ENCODE measurements at regions not wholly inside any gene's neighbourhood (a gene's known extent, or its start where the extent isn't known, plus 50 kb on each side); places are given as distances from the start of the nearest gene placed in this dataset.

GRCh38 chr11:25197515-25197914 is 700.7 kb downstream of the LUZP2 start:
- H3K27me3 ChIP-seq (ENCODE audit: control insufficient read depth, insufficient read depth, low read length) = no peaks in the 10 kb centered on the region
- Mint-ChIP-seq H3K4me1 (no peaks in the 10 kb centered on the region), H3K9me3 (peaks cover 7 to 16% of the 10 kb centered on the region in 2 donors), H3K36me3 (no peaks in the 10 kb centered on the region), H3K27ac (no peak overlapping the region), H3K27me3 (ENCODE audit: low read depth in 2 of 2) (no peaks in the 10 kb centered on the region), H3K4me3 (no peak overlapping the region)
- H3K27ac ChIP-seq (ENCODE audit: low read length) = no peak overlapping the region
- H3K4me1 ChIP-seq (ENCODE audit: control insufficient read depth, insufficient read depth, low read length) = no peaks in the 10 kb centered on the region
- no peaks in the 10 kb centered on the region for H3K36me3 ChIP-seq (ENCODE audit: control insufficient read depth, insufficient read depth, low read length)
- no peaks in the 10 kb centered on the region for H3K9me3 ChIP-seq (ENCODE audit: control insufficient read depth, insufficient read depth, low read length)
- ATAC-seq = no peak
- 88% methylated on average over 1 of the region's 3 CpGs for WGBS (ENCODE audit: insufficient coverage)
- DNase-seq = no peak
- intact Hi-C loops (cut with micrococcal nuclease) = no loop called here
- no peak overlapping the region for H3K4me3 ChIP-seq (ENCODE audit: low read length)
- no peak for TF ChIP-seq CTCF (IDR thresholded peaks at IDR 0.05)

GRCh38 chr11:25198704-25199103 is 701.9 kb downstream of the LUZP2 start:
- no peaks in the 10 kb centered on the region for H3K4me1 Mint-ChIP-seq
- no peaks in the 10 kb centered on the region for H3K27me3 Mint-ChIP-seq (ENCODE audit: low read depth in 2 of 2)
- peaks cover 10 to 19% of the 10 kb centered on the region in 2 donors for H3K9me3 Mint-ChIP-seq
- no peak for TF ChIP-seq CTCF (IDR thresholded peaks at IDR 0.05)
- ATAC-seq = no peak
- Histone ChIP-seq H3K36me3 (ENCODE audit: control insufficient read depth, insufficient read depth, low read length) (no peaks in the 10 kb centered on the region), H3K4me1 (ENCODE audit: control insufficient read depth, insufficient read depth, low read length) (no peaks in the 10 kb centered on the region), H3K27me3 (ENCODE audit: control insufficient read depth, insufficient read depth, low read length) (no peaks in the 10 kb centered on the region), H3K27ac (ENCODE audit: low read length) (no peak overlapping the region), H3K4me3 (ENCODE audit: low read length) (no peak overlapping the region), H3K9me3 (ENCODE audit: control insufficient read depth, insufficient read depth, low read length) (no peaks in the 10 kb centered on the region)
- no peak for DNase-seq
- 75% methylated on average over 1 of the region's 2 CpGs for WGBS (ENCODE audit: insufficient coverage)
- H3K36me3 Mint-ChIP-seq = peaks cover 8% of the 10 kb centered on the region
- H3K27ac Mint-ChIP-seq = no peak overlapping the region
- no peak overlapping the region for H3K4me3 Mint-ChIP-seq
- intact Hi-C loops (cut with micrococcal nuclease) = no loop called here

GRCh38 chr11:25200925-25201324 is 704.1 kb downstream of the LUZP2 start:
- TF ChIP-seq CTCF (IDR thresholded peaks at IDR 0.05) = no peak
- peaks cover 16% of the 10 kb centered on the region for H3K36me3 Mint-ChIP-seq
- intact Hi-C loops (cut with micrococcal nuclease) = no loop called here
- H3K36me3 ChIP-seq (ENCODE audit: control insufficient read depth, insufficient read depth, low read length) = no peaks in the 10 kb centered on the region
- H3K27ac Mint-ChIP-seq = no peak overlapping the region
- no peaks in the 10 kb centered on the region for H3K4me1 ChIP-seq (ENCODE audit: control insufficient read depth, insufficient read depth, low read length)
- 65% methylated on average over 1 of the region's 1 CpG for WGBS (ENCODE audit: insufficient coverage)
- no peak overlapping the region for H3K4me3 Mint-ChIP-seq
- DNase-seq (no peak), ATAC-seq (no peak)
- no peaks in the 10 kb centered on the region for H3K4me1 Mint-ChIP-seq
- H3K9me3 Mint-ChIP-seq = peaks cover 12% of the 10 kb centered on the region in 2 donors
- H3K27me3 Mint-ChIP-seq (ENCODE audit: low read depth in 2 of 2) = no peaks in the 10 kb centered on the region
- H3K27me3 ChIP-seq (ENCODE audit: control insufficient read depth, insufficient read depth, low read length) = no peaks in the 10 kb centered on the region
- H3K4me3 ChIP-seq (ENCODE audit: low read length) = no peak overlapping the region
- H3K27ac ChIP-seq (ENCODE audit: low read length) = no peak overlapping the region
- no peaks in the 10 kb centered on the region for H3K9me3 ChIP-seq (ENCODE audit: control insufficient read depth, insufficient read depth, low read length)

GRCh38 chr11:25206762-25207161 is 709.9 kb downstream of the LUZP2 start:
- H3K4me1 Mint-ChIP-seq = no peaks in the 10 kb centered on the region
- ATAC-seq (no peak), DNase-seq (no peak)
- Histone ChIP-seq H3K27ac (ENCODE audit: low read length) (no peak overlapping the region), H3K4me3 (ENCODE audit: low read length) (no peak overlapping the region), H3K27me3 (ENCODE audit: control insufficient read depth, insufficient read depth, low read length) (no peaks in the 10 kb centered on the region), H3K9me3 (ENCODE audit: control insufficient read depth, insufficient read depth, low read length) (no peaks in the 10 kb centered on the region), H3K4me1 (ENCODE audit: control insufficient read depth, insufficient read depth, low read length) (no peaks in the 10 kb centered on the region), H3K36me3 (ENCODE audit: control insufficient read depth, insufficient read depth, low read length) (no peaks in the 10 kb centered on the region)
- H3K27ac Mint-ChIP-seq = no peak overlapping the region
- WGBS (ENCODE audit: insufficient coverage) = 86% methylated on average over 1 of the region's 1 CpG
- peaks cover 16% of the 10 kb centered on the region for H3K36me3 Mint-ChIP-seq
- H3K27me3 Mint-ChIP-seq (ENCODE audit: low read depth in 2 of 2) = no peaks in the 10 kb centered on the region
- intact Hi-C loops (cut with micrococcal nuclease) = no loop called here
- peaks cover 12 to 18% of the 10 kb centered on the region in 2 donors for H3K9me3 Mint-ChIP-seq
- TF ChIP-seq CTCF (IDR thresholded peaks at IDR 0.05) = no peak
- no peak overlapping the region for H3K4me3 Mint-ChIP-seq

Data from natural killer cell (primary cell).